ENCODE measurements at regions not wholly inside any gene's neighbourhood (a gene's known extent, or its start where the extent isn't known, plus 50 kb on each side); places are given as distances from the start of the nearest gene placed in this dataset.
"Not testable (repeated sequence)": the region's sequence is repeated elsewhere in the genome, so short reads cannot be mapped to it uniquely, and the experiment has no call there.

DNA sequence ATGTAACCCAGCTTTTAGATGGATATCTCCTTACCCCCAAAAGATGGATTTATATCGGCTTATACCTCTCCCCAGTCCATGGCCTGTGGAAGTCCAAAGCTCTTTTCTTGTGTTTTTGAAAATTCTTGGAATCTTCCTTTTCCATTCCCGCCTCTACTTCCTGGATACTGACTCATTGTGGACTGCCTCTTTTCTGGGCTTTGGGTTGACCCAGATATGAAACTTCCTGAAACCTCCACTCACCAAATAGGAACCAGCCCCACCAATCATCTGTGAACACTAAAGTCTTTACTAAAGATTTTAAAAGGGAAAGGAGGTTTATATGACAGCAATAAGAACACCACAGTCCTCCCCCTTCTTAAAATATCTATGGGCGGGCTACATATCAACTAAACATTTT lies 163.4 kb upstream of the SYN3 start:
- DNase-seq = no peak

DNA sequence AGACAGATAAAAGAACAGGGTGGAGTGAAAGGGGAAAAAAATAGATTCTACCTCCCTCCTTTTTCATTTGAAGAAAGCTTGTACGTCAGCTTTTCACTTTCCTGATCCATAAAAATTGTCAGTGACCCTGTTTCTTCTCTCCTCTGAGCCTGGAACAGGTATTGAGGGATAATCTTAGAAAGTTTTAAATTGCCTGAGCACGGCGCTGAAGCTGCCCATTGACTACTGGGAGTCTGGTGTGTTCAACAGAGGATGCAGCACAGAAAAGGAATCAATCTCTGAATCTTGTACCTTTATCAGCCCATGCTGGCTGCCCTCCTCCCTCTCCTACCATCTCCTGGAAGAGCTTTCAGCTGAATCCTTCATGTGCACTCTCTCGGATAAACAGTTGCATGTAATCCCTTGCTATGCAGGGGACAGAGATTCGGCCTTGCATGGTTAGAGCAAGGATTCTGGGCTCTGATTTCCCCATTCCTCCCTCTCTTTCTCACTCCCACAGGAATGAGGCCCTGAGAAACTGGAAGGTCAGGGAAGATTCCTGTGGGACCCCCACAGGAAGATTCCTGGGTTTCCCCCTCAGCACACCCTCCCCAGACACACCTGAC lies 162.4 kb upstream of the SYN3 start:
- no peak for DNase-seq

DNA sequence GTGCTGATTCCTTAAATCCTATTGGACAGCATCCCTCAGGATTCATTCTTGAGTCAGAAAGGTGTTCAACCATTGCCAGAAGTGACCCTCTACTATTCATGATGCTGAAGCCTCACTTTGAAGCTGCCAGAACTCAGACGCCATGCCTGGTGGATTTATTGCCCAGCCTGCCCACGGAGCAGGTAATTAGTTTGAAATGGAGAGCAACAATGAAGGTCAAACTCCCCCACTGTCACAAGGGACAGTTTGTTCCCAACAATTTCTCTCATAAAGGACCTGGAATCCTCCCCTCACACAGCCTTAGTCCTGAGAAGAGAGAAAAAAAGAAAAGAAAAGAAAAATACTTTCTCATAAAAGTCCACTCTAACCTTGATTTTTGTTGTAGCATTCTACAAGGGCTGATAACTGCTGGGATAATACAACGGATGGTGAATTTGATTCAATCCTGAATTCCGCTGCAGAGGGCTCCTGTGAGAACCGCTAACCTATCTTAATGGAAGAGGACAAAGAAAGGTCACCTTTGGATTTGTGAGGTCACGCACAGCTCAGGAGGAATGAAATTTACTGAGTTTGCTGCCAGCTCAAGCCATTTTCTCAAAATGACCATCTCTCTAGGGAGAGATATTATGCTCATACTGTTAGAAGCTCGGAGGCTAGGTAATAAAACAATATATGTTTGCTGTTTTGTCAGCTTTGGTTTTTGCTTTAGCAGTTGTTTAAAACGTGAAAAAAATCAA lies 161.6 kb upstream of the SYN3 start:
- DNase-seq = no peak

DNA sequence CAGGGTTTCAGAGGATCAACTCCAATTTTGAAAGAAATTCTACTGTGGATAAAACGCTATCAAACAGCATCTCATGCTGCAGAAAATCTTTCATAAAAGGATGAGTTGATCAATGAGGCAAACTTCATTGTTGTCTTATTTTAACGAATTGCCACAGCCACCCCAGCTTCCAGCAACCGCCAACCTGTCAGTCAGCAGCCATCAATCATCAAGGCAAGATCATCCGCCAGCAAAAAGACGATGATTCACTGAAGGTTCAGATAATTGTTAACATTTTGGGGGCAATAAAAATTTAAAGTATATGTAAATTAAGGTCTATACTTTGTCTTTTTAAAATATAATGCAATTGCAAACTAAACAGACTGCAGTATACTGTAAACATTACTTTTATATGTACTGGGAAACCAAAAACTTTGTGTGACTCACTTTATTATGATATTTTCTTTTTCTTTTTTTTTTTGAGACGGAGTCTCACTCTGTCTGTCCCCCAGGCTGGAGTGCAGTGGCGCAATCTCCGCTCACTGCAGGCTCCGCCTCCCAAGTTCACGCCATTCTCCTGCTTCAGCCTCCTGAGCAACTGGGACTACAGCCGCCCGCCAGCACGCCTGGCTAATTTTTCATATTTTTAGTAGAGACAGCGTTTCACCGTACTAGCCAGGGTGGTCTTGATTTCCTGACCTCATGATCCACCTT lies 155.3 kb upstream of the SYN3 start:
- no peak for DNase-seq

DNA sequence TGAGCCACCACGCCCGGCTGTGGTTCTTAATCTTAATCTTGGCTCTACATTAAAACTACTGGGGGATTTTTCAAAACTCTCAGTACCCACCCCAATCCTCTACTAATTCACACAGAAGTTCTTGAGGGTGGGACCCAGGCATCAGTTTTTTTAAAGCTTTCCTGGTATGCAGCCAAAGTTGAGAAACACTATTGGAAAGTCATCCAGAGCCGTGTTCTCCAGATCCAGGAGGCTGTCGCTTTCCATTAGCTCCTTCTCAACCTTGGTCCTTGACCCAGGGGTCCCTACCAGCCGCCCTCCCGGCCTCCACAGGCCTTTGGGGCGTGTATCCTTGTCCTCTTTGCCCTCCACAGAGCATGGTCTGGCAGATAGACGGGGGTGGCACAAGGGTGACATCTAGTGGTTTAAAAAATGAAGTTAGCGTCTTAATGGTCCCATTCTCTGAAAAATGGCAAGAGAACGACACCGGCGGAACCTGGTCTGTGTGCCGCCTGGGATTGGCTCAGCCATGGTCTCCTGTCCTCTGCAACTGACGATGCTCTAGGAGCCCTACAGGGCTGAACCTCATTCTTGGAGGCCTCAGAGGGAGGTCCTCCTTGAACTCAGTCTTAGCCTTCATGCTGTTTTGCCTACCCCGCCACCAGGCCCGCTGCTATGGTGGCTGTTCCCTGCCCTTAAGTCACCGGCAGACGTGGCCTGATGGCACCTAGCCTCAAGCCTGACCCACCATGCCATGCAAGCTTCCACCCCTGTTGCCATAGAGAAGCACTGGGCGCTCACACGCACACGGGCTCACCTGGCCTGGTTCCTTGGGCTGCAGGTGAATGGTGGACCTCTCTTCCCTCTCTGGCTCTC lies 152.0 kb upstream of the SYN3 start:
- DNase-seq = no peak

DNA sequence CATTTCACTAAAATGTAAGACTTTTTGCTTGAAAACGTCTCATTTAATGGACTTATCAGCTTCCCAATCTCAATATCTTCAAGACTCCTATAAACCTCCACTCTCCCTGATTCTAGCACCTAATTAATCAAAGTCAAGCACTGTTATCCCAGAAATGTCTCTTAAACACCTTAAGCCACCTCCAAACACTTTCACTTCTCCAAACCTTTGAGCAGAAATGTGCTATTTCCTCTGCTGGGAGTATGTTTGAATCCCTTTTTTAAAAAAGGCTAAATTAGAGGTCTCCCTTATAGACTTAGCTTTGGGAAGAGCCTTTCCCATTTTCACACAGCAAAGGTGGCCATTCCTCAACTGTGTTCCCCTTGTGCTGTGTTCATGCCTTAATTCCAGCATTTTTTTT lies 146.2 kb upstream of the SYN3 start:
- no peak for DNase-seq

DNA sequence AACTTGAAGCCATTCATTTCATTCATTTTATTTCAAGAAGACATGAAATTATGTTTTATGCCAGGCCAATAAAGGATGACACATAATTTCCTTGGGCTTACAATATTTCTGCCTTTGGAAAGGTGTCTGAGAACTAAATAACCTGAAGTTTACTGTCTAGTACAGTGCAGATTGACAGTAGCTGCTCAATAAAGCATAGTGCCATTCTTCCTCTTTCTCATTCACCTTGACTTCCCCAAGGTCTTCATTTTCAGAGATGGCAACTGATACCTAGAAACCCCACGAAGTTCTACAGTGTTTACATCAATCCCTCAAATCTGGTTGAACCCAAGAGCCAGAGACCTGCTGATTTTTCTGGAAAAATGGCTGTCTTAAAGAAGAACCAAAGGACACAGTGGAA lies 144.3 kb upstream of the SYN3 start:
- DNase-seq = no peak

DNA sequence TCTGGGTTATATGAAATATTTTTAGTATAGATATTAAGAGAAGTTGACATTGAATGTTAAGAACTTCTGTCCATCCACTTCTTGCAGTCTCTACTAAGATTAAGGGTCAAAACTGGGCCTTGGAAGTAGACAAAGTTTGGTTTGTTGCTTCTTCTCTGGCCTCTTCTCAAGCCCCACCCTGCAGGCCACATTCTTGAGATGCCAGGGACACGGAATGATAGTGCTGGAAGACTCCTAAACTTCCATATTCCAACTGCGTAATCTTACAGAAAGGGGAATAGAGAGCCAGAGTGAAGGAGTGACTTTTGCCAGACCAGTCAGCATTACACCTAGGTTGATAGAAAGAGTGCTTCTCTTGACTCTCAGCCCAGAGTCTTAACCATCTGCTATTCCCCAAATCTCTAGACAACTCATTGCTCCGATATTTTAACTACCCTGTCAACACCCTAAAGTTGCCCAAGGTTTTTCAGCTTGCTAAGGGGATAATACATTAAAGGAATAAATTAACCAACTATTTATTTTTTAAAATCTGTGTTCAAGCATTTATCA lies 136.4 kb upstream of the SYN3 start:
- no peak for DNase-seq

DNA sequence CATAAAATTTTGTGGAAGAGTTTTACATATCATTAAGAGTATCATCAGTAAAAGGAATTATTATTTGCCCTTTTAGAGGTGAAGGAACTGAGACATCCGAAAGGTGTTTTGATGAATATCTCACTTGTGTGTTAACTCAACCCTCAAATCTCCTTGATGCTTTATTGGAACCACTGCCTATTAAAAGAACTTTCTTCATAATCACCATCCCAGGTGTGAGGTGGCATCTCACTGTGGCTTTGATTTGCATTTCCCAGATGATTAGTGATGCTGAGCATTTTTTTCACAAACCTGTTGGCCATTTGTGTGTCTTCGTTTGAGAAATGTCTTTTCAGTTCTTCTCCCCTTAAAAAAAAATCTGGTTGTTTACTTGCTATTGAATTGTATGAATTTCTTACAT lies 134.0 kb upstream of the SYN3 start:
- no peak for DNase-seq

DNA sequence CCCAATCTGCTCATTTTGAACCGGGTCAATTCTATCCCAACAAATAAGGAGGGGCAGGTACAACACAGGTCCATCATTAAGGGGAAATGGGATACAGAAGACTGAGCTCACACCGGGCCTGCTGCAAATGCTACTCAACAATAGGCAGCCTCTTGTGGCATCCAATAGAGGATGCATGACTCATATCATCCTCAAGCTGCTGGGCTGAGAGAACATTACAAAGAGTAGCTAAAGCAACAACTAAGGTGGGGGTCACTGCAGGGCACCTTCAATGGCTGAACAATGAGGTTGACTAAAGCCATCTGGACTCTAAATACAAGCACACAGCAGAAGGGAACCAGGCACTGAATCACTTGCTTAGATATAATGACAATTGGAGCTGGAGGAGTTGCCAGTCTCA lies 130.1 kb upstream of the SYN3 start:
- no peak for DNase-seq

DNA sequence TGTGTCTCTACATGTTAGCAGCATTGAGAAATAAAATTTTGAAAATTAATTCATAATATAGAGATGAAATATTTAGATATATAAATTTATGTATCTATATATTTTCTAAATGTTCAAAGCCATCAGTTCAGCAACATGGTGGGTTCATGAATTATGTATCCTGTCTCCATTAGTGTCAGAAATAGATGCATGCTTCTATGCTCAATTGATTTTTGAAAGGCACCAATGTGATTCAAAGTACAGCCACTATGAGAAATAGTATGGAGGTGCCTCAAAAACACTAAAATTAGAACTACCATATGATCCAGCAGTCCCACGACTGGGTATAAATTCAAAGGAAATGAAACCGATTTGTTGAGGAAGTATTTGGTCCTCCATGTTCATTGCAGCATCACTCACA lies 128.6 kb upstream of the SYN3 start:
- DNase-seq = no peak

DNA sequence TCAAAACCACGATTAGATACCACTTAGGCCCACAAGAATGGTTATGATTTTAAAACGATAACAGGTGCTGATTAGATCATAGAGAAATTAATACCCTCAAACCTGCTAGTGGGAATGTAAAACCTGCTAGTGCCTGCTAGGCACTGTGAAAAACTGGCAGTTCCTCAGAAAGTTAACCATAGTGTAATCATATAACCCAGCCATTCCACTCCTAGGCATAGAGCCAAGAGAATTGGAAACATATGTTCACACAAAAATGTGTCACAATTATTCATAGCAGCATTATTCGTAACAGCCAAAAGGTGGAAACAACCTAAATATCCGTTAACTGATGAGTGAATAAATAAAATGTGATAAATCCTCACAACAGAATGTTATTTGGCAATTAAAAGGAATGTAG lies 122.2 kb upstream of the SYN3 start:
- DNase-seq = no peak

DNA sequence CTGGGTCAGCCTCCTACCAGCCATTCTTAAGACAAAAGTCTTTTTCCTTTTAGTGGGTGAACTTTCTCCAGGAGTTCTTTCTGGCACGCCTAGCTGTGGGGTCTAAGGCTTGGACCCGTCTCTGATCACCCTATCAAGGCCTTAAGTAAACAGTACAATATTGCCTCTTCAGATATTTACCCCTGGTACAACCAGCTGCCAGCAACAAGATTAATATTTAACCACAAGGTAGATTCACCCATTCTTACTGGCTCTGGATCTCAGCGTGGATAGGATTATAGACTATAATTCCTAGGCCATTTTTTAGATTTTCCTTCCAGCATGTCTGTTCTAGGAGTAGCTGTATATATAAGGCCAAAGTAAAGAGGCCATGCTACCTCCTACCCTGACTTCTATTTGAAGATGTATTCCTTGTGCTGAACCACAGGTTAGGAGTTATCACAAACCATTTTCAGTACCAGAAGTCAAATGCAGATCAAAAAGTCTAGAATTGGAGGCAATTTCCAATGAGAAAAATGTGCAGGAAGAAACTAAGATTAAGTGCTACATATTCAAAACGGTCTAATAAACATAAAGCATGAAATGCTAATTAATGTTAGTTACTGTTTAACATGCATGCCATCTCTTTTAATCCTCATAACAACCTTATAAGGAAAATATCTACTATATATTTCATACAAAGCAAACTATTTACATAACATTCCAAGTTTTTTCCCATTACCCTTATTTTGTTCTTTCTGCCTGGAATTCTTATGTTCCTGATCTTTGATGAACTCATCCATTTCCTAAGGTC lies 110.0 kb upstream of the SYN3 start:
- no peak for DNase-seq

DNA sequence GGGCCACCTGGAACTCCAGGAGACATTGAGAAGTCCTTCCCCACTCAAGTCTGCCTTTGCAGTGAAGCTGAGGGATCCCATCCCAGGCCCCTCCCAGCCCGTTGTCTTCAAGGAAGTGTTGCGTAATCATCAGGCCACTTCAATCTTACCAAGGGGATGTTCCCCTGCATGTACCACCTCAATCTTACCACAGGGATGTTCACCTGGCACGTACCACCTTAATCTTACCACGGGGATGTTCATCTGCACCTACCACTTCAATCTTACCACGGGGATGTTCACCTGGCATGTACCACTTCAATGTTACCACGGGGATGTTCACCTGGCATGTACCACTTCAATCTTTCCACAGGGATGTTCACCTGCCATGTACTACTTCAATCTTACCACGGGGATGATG lies 108.0 kb upstream of the SYN3 start:
- no peak for DNase-seq

DNA sequence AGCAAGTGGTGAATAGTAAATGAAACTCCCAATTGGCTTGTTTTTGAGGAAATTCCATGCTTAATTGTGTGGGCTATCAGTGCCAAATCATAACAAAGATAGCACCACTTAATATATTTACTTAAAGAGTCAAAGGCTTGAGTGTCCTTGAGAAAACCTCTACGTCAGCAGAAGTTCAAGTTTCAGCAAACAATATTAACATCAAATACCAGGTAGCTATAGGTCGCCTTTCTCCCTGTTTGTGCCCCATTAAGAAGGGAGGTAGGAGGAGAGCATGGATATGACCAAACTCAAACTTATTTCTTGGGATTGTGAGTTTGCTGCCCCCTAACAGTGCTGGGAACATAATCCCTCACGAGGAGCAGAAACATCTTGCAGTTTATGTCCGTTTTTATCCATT lies 105.6 kb upstream of the SYN3 start:
- no peak for DNase-seq

DNA sequence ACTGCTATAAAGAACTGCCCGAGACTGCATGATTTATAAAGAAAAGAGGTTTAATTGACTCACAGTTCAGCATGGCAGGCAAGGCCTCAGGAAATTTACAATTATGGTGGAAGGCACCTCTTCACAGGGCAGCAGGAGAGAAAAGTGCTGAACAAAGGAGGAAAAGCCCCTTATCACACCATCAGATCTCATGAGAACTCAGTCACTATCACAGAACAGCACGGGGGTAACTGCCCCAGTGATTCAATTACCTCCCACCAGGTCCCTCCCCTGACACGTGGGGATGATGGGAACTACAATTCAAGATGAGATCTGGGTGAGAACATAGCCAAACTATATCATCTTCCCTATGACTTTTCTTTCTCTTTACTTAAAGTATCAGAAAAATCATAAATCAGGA lies 104.0 kb upstream of the SYN3 start:
- DNase-seq = no peak

DNA sequence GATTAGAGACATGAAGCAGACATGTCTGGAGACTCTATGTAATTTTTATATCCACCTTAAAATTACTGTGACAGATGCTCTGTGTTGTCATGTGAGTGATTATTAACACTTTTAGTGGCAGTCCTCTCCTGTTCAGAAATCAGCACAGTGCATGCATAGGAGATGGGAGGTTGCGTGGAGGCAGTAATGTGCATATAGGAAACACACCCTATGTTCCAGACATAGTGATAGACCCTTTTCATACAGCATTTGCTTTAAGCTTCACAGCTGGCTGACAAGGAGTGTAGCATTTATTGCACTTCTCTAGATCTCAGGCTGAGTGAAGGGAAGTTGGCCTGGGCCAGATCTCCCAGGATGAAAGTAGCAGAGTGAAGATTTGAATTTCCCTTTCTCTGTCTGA lies 102.3 kb upstream of the SYN3 start:
- DNase-seq = no peak

DNA sequence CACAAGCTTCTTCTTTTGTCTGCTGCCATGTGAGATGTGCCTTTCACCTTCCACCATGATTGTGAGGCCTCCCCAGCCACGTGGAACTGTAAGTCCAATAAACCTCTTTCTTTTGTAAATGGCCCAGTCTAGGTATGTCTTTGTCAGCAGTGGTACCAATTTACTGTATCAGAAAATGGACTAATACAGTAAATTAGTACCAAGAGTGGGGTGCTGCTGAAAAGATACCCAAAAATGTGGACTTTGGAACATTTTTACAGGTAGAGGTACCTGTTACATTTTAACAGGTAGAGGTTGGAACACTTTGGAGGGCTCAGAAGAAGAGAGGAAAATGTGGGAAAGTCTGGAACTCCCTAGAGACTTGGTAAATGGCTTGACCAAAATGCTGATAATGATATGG lies 96.8 kb upstream of the SYN3 start:
- DNase-seq = not testable (repeated sequence)

DNA sequence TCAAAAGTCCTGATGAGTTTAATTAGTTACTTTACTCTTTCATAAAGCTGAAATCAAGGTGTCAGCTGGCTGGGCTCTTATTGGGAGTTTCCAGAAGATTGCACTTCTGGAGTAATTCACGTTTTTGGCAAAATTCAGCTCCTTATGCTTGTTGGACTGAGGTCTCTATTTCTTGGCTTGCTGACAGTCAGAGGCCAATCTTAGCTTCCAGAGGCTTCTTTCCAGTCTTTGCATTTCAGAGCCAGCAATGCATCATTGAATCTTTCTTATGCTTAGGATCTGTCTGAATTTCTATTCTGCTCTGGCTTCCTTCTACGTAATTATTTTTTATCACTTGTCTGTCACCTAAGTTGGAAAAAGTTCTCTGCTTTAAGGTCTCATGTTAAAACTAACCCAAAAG lies 91.4 kb upstream of the SYN3 start:
- no peak for DNase-seq

DNA sequence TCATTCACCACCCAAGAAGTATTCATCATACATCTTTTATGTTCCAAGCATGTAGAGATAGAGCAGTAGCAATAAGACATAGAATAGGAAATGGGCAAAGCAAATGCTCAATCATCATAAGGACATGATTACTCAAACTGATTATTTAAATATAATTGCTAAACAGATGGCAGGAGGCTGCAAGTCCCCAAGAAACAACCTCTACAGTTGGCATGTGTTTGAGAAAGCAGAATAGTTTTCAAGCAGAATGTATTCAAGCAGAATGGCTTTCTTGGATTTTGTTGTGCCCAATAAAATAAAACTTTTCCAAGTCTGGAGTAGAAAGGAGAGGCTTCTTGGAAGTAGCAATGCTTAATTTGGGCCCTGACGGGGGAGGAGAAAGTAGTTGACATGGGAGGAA lies 86.5 kb upstream of the SYN3 start:
- no peak for DNase-seq

DNA sequence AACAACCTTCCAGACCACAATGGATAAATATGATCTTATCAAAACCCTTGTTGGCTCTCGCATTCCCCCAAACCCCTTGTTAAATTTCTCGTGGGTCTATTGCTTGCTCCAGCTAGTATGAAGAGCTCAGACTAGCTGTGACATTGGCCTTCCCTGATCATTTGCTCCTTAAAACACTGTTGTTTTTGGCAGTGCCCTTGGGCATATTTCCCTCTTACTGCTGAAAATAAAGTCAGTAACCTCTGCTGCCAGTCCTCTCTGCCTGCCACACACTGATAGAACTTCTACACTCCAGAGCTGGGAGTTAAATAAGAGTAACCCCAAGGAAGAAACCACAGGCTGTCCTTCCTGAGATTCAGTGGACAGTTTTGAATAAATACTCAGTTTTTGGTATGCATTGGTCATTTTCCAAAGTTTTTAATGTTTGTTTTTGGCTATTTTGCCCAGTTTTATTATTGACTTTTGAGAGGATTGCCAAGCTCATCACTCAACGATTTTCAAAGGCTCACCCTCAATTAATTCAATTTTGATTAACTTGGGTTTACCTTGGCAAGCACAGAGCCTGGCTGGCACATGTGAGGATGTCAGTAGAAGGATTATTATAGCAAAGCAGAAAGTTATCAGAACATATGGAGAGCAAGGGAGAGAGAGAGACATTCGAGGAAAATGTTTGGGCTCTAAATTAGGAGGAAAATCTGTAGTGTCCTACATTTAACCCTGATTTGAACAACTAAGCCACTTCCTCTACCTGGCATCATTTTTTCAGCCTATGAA lies 84.3 kb upstream of the SYN3 start:
- DNase-seq = no peak

DNA sequence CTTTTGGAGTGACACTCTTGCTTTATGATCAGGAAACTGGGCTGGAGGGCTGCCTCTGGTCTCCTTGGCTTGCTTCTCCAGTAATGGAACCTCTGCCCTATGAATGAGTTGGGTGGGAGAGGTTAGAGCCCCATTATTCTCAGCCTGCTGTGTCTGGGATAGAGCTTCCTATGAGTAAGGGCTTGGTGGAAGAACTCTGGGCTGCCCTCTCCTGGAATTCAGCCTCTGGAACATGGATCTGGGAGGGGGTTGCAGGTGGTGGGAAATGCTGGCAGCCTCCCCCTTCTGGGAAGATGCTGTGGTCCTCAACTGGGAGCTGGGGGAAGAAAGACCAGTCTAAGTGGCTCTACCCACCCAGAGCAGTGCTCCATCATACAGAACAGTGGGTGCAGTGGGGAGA lies 81.8 kb upstream of the SYN3 start:
- DNase-seq = no peak
